Esophagus squamous epithelium (tissue), 5 donors: ENCODE measurements at regions not wholly inside any gene's neighbourhood (a gene's known extent, or its start where the extent isn't known, plus 50 kb on each side); places are given as distances from the start of the nearest gene placed in this dataset.

ENCODE experiments used
- DNase-seq: peaks from one replicate; lab custom pipeline; 2025; lab: John Stamatoyannopoulos, UW
- H3K27ac ChIP-seq, 4 donors: fragments of 200-600 bp; sonication (generic); one replicate each; pipeline ENCODE4 v1.5.1; 2016 to 2019; ENCODE audit warnings: mild to moderate bottlenecking in 1 of 4
- H3K27me3 ChIP-seq, 4 donors: fragments of 200-600 bp; sonication (generic); 1 replicate in 3 of 4; 2 replicates in 1 of 4; pipeline versions ENCODE4 v1.5.1 to v1.6.0; 2017 to 2021; ENCODE audit warnings: antibody characterized with exemption in 1 of 4
- H3K36me3 ChIP-seq, 3 donors: fragments of 200-600 bp; sonication (generic); one replicate each; pipeline ENCODE4 v1.5.1; 2016 to 2019
- H3K4me1 ChIP-seq, 3 donors: fragments of 200-600 bp; sonication (generic); one replicate each; pipeline ENCODE4 v1.5.1; 2017 to 2019
- H3K4me3 ChIP-seq, 4 donors: fragments of 200-600 bp; sonication (generic); 1 replicate in 3 of 4; 2 replicates in 1 of 4; pipeline ENCODE4 v1.5.1; 2016 to 2019; ENCODE audit warnings: mild to moderate bottlenecking in 2 of 4, moderate library complexity in 1 of 4
- H3K9me3 ChIP-seq, 3 donors: fragments of 200-600 bp; sonication (generic); one replicate each; pipeline ENCODE4 v1.5.1; 2016 to 2019
- CTCF ChIP-seq, 6 experiments: fragments of 450-650 bp in 4 of 6; fragments of 200-600 bp in 2 of 6; sonication (generic) in 2 of 6; IDR thresholded peaks; one replicate each; pipeline ENCODE4 v1.5.1; 2016 to 2019; ENCODE audit warnings: antibody characterized with exemption in 6 of 6, mild to moderate bottlenecking in 4 of 6, moderate library complexity in 4 of 6
- POLR2A ChIP-seq, 4 donors: fragments of 450-650 bp; IDR thresholded peaks; one replicate each; pipeline ENCODE4 v1.6.1; 2017; ENCODE audit warnings: antibody characterized with exemption in 4 of 4, mild to moderate bottlenecking in 4 of 4, moderate library complexity in 3 of 4
- WGBS, 2 donors: methylation state at CpG; one replicate each; pipeline ENCODE4 v1.1.5; 2018; 5-methylcytosine and 5-hydroxymethylcytosine counted together
- intact Hi-C: fragments of 100-400 bp; cut with DNase I; formaldehyde crosslinking; loops from one replicate; pipeline ENCODE4 v1.15.0; 2022
- donor health status: DM: yes; HTN: yes; CAD: no.

- Histone ChIP-seq H3K4me1 (no peaks in the 10 kb centered on the region), H3K36me3 (no peaks in the 10 kb centered on the region), H3K27me3 (no peaks in the 10 kb centered on the region), H3K27ac (no peak overlapping the region), H3K4me3 (no peak overlapping the region), H3K9me3 (no peaks in the 10 kb centered on the region)
- no peak for DNase-seq
- 80 to 90% methylated on average over 1 to 2 of the region's 2 CpGs for WGBS, 2 donors
- no peak for TF ChIP-seq CTCF (IDR thresholded peaks at IDR 0.05)
- TF ChIP-seq POLR2A (IDR thresholded peaks at IDR 0.05): no peak
- intact Hi-C loops: no loop called here
Measured at GRCh38 chr5:133700251-133700650, 87.9 kb upstream of the FSTL4 start.

- TF ChIP-seq CTCF (IDR thresholded peaks at IDR 0.05) (no peak), POLR2A (IDR thresholded peaks at IDR 0.05) (no peak)
- intact Hi-C loops: no loop called here
- 69 to 84% methylated on average over 7 to 9 of the region's 10 CpGs for WGBS, 2 donors
- no peak for DNase-seq
- H3K27me3 ChIP-seq: peaks cover 0 to 2% (median 0%) of the 10 kb centered on the region in 4 donors
- no peak overlapping the region for H3K27ac ChIP-seq
- no peaks in the 10 kb centered on the region for H3K4me1 ChIP-seq
- H3K4me3 ChIP-seq: no peak overlapping the region
- H3K36me3 ChIP-seq: no peaks in the 10 kb centered on the region
- no peaks in the 10 kb centered on the region for H3K9me3 ChIP-seq
Measured at GRCh38 chr5:133698646-133699526, 86.5 kb upstream of the FSTL4 start.

GRCh38 chr5:133698259-133698554, 85.9 kb upstream of the FSTL4 start:
- 96 to 97% methylated on average over 3 of the region's 3 CpGs for WGBS, 2 donors
- Histone ChIP-seq H3K27me3 (peaks cover 0 to 8% (median 0%) of the 10 kb centered on the region in 4 donors), H3K4me1 (no peaks in the 10 kb centered on the region), H3K4me3 (no peak overlapping the region), H3K9me3 (no peaks in the 10 kb centered on the region), H3K27ac (no peak overlapping the region), H3K36me3 (no peaks in the 10 kb centered on the region)
- no peak for DNase-seq
- intact Hi-C loops: no loop called here
- TF ChIP-seq POLR2A (IDR thresholded peaks at IDR 0.05) (no peak), CTCF (IDR thresholded peaks at IDR 0.05) (no peak)

- 74 to 86% methylated on average over 5 of the region's 8 CpGs for whole genome bisulfite sequencing, 2 donors
- Histone ChIP-seq H3K9me3 (no peaks in the 10 kb centered on the region), H3K4me1 (no peaks in the 10 kb centered on the region), H3K36me3 (no peaks in the 10 kb centered on the region), H3K4me3 (no peak overlapping the region), H3K27ac (no peak overlapping the region), H3K27me3 (peaks cover 0 to 8% (median 0%) of the 10 kb centered on the region in 4 donors)
- TF ChIP-seq CTCF (IDR thresholded peaks at IDR 0.05): no peak
- no peak for TF ChIP-seq POLR2A (IDR thresholded peaks at IDR 0.05)
- intact Hi-C loops: no loop called here
- no peak for DNase-seq
Measured at GRCh38 chr5:133697536-133698258, 85.4 kb upstream of the FSTL4 start.
